SK-N-SH treated with all-trans-retinoic acid at 6 μM for 48 hours (cell line): ENCODE measurements at regions not wholly inside any gene's neighbourhood (a gene's known extent, or its start where the extent isn't known, plus 50 kb on each side); places are given as distances from the start of the nearest gene placed in this dataset.

ENCODE experiments used
- ATAC-seq: fragments of 200-7000 bp; cut with Tn5 transposase; 3 replicates; pipeline ENCODE4 v1.9.1; 2020; ENCODE audit warnings: mild to moderate bottlenecking, moderate library complexity
- ARNTL ChIP-seq: fragments of 450-650 bp; formaldehyde crosslinking; IDR thresholded peaks from 2 replicates; pipeline ENCODE4 v1.5.0; 2020; ENCODE audit warnings: low read depth, mild to moderate bottlenecking, moderate library complexity, borderline replicate concordance
- BACH2 ChIP-seq: fragments of 250-450 bp; sonication (Bioruptor Pico); IDR thresholded peaks from 2 replicates; pipeline ENCODE4 v1.9.0; 2021; ENCODE audit warnings: mild to moderate bottlenecking, borderline replicate concordance
- CSDC2 ChIP-seq: fragments of 250-450 bp; sonication (Bioruptor Pico); IDR thresholded peaks from 2 replicates; pipeline ENCODE4 v1.5.0; 2020; ENCODE audit warnings: mild to moderate bottlenecking, moderate library complexity
- ESRRG ChIP-seq: fragments of 250-450 bp; sonication (Bioruptor Pico); IDR thresholded peaks from 2 replicates; pipeline ENCODE4 v1.6.1; 2021; ENCODE audit warnings: mild to moderate bottlenecking
- GLIS3 ChIP-seq: fragments of 250-450 bp; sonication (Bioruptor Pico); IDR thresholded peaks from 2 replicates; pipeline ENCODE4 v1.5.0; 2020; ENCODE audit warnings: mild to moderate bottlenecking, moderate library complexity
- ISL1 ChIP-seq: fragments of 250-450 bp; sonication (Bioruptor Pico); IDR thresholded peaks from 2 replicates; pipeline ENCODE4 v2.1.2; 2022; ENCODE audit warnings: mild to moderate bottlenecking, moderate library complexity
- OSR1 ChIP-seq: fragments of 250-450 bp; sonication (Bioruptor Pico); IDR thresholded peaks from 2 replicates; pipeline ENCODE4 v1.8.0; 2022; ENCODE audit warnings: moderate library complexity, mild to moderate bottlenecking, inconsistent platforms
- PPARA ChIP-seq: fragments of 250-450 bp; sonication (Bioruptor Pico); IDR thresholded peaks from 2 replicates; pipeline ENCODE4 v1.5.0; 2020; ENCODE audit warnings: mild to moderate bottlenecking, borderline replicate concordance
- RARB ChIP-seq: fragments of 250-450 bp; sonication (Bioruptor Pico); IDR thresholded peaks from 2 replicates; pipeline ENCODE4 v1.8.0; 2021; ENCODE audit warnings: mild to moderate bottlenecking, moderate library complexity
- SNAI2 ChIP-seq: fragments of 250-450 bp; sonication (Bioruptor Pico); IDR thresholded peaks from 2 replicates; pipeline ENCODE4 v1.5.0; 2020; ENCODE audit warnings: mild to moderate bottlenecking, moderate library complexity
- TCF4 ChIP-seq: fragments of 250-450 bp; sonication (Bioruptor Pico); IDR thresholded peaks from 2 replicates; pipeline ENCODE4 v1.8.0; 2021; ENCODE audit warnings: mild to moderate bottlenecking, moderate library complexity, borderline replicate concordance
- TOX ChIP-seq: fragments of 250-450 bp; sonication (Bioruptor Pico); IDR thresholded peaks from 2 replicates; pipeline ENCODE4 v1.8.0; 2021; ENCODE audit warnings: mild to moderate bottlenecking, moderate library complexity, borderline replicate concordance
- ZC3H10 ChIP-seq: fragments of 250-450 bp; sonication (Bioruptor Pico); IDR thresholded peaks from 2 replicates; pipeline ENCODE4 v1.5.1; 2021; ENCODE audit warnings: mild to moderate bottlenecking, moderate library complexity
- ZFP3 ChIP-seq: fragments of 250-450 bp; sonication (Bioruptor Pico); IDR thresholded peaks from 2 replicates; pipeline ENCODE4 v1.5.0; 2020; ENCODE audit warnings: mild to moderate bottlenecking, moderate library complexity
- ZNF565 ChIP-seq: fragments of 450-650 bp; formaldehyde crosslinking; conservative IDR thresholded peaks from 2 replicates; pipeline ENCODE4 v1.5.0; 2020; ENCODE audit warnings: low read depth, mild to moderate bottlenecking, moderate library complexity
- ZNF70 ChIP-seq: fragments of 450-650 bp; formaldehyde crosslinking; IDR thresholded peaks from 2 replicates; pipeline ENCODE4 v1.5.0; 2020; ENCODE audit warnings: mild to moderate bottlenecking, moderate library complexity
- ZNF8 ChIP-seq: fragments of 450-650 bp; formaldehyde crosslinking; IDR thresholded peaks from 2 replicates; pipeline ENCODE4 v1.5.0; 2020; ENCODE audit warnings: mild to moderate bottlenecking, moderate library complexity
- TF ChIP-seq, protein P1 (sequence below): fragments of 250-450 bp; sonication (Bioruptor Pico); IDR thresholded peaks from 2 replicates; pipeline ENCODE4 v1.5.1; 2020; ENCODE audit warnings: low read depth, mild to moderate bottlenecking, moderate library complexity
- TF ChIP-seq, protein P2 (sequence below): fragments of 250-450 bp; sonication (Bioruptor Pico); IDR thresholded peaks from 2 replicates; pipeline ENCODE4 v1.5.1; 2021; ENCODE audit warnings: mild to moderate bottlenecking, moderate library complexity
- TF ChIP-seq, protein P3 (sequence below): fragments of 250-450 bp; sonication (Bioruptor Pico); IDR thresholded peaks from 2 replicates; pipeline ENCODE4 v1.8.0; 2020; ENCODE audit warnings: mild to moderate bottlenecking, moderate library complexity, borderline replicate concordance
- TF ChIP-seq, protein P4 (sequence below): fragments of 250-450 bp; sonication (Bioruptor Pico); IDR thresholded peaks from 2 replicates; pipeline ENCODE4 v1.5.0; 2020; ENCODE audit warnings: mild to moderate bottlenecking, moderate library complexity

DNA sequence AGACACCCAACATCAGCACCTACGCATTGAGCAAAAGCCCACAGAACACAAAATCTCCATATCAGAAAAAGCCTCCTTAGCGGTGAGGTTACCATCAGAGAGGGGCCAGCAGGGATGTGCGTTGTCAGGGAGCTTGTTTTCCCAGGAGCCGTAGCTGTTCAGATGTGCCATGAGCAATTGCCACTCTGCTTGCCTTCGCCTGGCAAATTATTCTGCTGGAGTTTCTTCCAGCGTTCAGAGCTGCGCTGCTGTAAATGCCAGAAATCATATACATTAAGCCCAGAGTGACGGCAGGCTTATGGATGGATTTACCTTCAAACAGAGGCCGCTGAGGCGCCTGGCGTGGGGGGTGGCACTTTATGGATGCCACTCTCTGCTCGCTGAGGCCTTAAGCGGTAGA lies 632.3 kb downstream of the BCOR start:
- no peak for TF ChIP-seq TCF4 (CRISPR knock-in tag)
- no peak for TF ChIP-seq TOX
- no peak for TF ChIP-seq SNAI2 (CRISPR knock-in tag)
- TF ChIP-seq BACH2: no peak
- TF ChIP-seq ZNF8 (CRISPR knock-in tag): no peak
- TF ChIP-seq, protein P1, sequence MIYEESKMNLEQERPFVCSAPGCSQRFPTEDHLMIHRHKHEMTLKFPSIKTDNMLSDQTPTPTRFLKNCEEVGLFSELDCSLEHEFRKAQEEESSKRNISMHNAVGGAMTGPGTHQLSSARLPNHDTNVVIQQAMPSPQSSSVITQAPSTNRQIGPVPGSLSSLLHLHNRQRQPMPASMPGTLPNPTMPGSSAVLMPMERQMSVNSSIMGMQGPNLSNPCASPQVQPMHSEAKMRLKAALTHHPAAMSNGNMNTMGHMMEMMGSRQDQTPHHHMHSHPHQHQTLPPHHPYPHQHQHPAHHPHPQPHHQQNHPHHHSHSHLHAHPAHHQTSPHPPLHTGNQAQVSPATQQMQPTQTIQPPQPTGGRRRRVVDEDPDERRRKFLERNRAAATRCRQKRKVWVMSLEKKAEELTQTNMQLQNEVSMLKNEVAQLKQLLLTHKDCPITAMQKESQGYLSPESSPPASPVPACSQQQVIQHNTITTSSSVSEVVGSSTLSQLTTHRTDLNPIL: no peak
- TF ChIP-seq ZNF565 (CRISPR knock-in tag): no peak
- no peak for TF ChIP-seq OSR1 (CRISPR knock-in tag)
- TF ChIP-seq CSDC2 (CRISPR knock-in tag): no peak
- TF ChIP-seq GLIS3 (CRISPR knock-in tag): no peak
- no peak for TF ChIP-seq PPARA (CRISPR knock-in tag)
- no peak for TF ChIP-seq ZFP3
- no peak for ATAC-seq

GRCh38 chrX:39465906-39466305 lies 631.9 kb downstream of the BCOR start:
- TF ChIP-seq, protein P2, sequence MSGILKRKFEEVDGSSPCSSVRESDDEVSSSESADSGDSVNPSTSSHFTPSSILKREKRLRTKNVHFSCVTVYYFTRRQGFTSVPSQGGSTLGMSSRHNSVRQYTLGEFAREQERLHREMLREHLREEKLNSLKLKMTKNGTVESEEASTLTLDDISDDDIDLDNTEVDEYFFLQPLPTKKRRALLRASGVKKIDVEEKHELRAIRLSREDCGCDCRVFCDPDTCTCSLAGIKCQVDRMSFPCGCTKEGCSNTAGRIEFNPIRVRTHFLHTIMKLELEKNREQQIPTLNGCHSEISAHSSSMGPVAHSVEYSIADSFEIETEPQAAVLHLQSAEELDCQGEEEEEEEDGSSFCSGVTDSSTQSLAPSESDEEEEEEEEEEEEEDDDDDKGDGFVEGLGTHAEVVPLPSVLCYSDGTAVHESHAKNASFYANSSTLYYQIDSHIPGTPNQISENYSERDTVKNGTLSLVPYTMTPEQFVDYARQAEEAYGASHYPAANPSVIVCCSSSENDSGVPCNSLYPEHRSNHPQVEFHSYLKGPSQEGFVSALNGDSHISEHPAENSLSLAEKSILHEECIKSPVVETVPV: no peak
- TF ChIP-seq ARNTL (CRISPR knock-in tag) (no peak), ZNF8 (CRISPR knock-in tag) (no peak), ISL1 (CRISPR knock-in tag) (no peak), OSR1 (CRISPR knock-in tag) (no peak)
- TF ChIP-seq, protein P3, sequence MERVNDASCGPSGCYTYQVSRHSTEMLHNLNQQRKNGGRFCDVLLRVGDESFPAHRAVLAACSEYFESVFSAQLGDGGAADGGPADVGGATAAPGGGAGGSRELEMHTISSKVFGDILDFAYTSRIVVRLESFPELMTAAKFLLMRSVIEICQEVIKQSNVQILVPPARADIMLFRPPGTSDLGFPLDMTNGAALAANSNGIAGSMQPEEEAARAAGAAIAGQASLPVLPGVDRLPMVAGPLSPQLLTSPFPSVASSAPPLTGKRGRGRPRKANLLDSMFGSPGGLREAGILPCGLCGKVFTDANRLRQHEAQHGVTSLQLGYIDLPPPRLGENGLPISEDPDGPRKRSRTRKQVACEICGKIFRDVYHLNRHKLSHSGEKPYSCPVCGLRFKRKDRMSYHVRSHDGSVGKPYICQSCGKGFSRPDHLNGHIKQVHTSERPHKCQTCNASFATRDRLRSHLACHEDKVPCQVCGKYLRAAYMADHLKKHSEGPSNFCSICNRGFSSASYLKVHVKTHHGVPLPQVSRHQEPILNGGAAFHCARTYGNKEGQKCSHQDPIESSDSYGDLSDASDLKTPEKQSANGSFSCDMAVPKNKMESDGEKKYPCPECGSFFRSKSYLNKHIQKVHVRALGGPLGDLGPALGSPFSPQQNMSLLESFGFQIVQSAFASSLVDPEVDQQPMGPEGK (CRISPR knock-in tag): no peak
- ATAC-seq: no peak

- TF ChIP-seq SNAI2 (CRISPR knock-in tag): no peak
- TF ChIP-seq ZFP3: no peak
- no peak for TF ChIP-seq ZNF70 (CRISPR knock-in tag)
- no peak for TF ChIP-seq CSDC2 (CRISPR knock-in tag)
- TF ChIP-seq ZC3H10 (CRISPR knock-in tag): no peak
- no peak for TF ChIP-seq TCF4 (CRISPR knock-in tag)
- no peak for ATAC-seq
These were observed 628.6 kb downstream of the BCOR start for GRCh38 chrX:39469126-39469525.

GRCh38 chrX:39470588-39471407 lies 627.0 kb downstream of the BCOR start:
- no peak for ATAC-seq
- no peak for TF ChIP-seq CSDC2 (CRISPR knock-in tag)
- TF ChIP-seq, protein P2: no peak
- no peak for TF ChIP-seq TOX
- no peak for TF ChIP-seq ARNTL (CRISPR knock-in tag)
- TF ChIP-seq ZNF8 (CRISPR knock-in tag): no peak
- no peak for TF ChIP-seq ISL1 (CRISPR knock-in tag)
- TF ChIP-seq TCF4 (CRISPR knock-in tag): no peak

DNA sequence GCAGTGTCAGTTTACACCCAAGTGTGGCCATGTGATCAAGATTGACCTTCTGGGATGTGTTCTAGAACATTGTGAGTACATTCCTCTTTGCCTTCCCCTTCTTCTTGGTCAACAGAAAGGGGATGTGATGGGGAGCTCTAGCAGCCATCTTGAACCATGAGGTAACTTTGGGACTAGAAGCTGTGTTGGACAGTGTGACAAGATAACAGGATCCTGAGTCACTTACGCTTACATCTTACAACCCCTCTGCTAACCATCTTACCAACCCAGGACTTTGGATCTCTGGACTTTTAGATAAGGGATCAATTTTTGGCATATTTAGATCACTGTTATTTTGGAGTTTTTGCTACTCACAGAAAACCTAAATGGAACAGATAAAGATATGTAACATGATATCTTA lies 625.6 kb downstream of the BCOR start:
- ATAC-seq: no peak

More for the DNA sequence above, 625.6 kb downstream of the BCOR start:
- TF ChIP-seq, protein P1: no peak
- TF ChIP-seq OSR1 (CRISPR knock-in tag) (no peak), ISL1 (CRISPR knock-in tag) (no peak), PPARA (CRISPR knock-in tag) (no peak), GLIS3 (CRISPR knock-in tag) (no peak), ZNF8 (CRISPR knock-in tag) (no peak), ESRRG (CRISPR knock-in tag) (no peak), ZNF70 (CRISPR knock-in tag) (no peak), ARNTL (CRISPR knock-in tag) (no peak), RARB (no peak), CSDC2 (CRISPR knock-in tag) (no peak), TOX (no peak)
- TF ChIP-seq, protein P4, sequence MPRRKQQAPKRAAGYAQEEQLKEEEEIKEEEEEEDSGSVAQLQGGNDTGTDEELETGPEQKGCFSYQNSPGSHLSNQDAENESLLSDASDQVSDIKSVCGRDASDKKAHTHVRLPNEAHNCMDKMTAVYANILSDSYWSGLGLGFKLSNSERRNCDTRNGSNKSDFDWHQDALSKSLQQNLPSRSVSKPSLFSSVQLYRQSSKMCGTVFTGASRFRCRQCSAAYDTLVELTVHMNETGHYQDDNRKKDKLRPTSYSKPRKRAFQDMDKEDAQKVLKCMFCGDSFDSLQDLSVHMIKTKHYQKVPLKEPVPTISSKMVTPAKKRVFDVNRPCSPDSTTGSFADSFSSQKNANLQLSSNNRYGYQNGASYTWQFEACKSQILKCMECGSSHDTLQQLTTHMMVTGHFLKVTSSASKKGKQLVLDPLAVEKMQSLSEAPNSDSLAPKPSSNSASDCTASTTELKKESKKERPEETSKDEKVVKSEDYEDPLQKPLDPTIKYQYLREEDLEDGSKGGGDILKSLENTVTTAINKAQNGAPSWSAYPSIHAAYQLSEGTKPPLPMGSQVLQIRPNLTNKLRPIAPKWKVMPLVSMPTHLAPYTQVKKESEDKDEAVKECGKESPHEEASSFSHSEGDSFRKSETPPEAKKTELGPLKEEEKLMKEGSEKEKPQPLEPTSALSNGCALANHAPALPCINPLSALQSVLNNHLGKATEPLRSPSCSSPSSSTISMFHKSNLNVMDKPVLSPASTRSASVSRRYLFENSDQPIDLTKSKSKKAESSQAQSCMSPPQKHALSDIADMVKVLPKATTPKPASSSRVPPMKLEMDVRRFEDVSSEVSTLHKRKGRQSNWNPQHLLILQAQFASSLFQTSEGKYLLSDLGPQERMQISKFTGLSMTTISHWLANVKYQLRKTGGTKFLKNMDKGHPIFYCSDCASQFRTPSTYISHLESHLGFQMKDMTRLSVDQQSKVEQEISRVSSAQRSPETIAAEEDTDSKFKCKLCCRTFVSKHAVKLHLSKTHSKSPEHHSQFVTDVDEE (CRISPR knock-in tag): no peak
